ENCODE measurements at regions not wholly inside any gene's neighbourhood (a gene's known extent, or its start where the extent isn't known, plus 50 kb on each side); places are given as distances from the start of the nearest gene placed in this dataset.

DNA sequence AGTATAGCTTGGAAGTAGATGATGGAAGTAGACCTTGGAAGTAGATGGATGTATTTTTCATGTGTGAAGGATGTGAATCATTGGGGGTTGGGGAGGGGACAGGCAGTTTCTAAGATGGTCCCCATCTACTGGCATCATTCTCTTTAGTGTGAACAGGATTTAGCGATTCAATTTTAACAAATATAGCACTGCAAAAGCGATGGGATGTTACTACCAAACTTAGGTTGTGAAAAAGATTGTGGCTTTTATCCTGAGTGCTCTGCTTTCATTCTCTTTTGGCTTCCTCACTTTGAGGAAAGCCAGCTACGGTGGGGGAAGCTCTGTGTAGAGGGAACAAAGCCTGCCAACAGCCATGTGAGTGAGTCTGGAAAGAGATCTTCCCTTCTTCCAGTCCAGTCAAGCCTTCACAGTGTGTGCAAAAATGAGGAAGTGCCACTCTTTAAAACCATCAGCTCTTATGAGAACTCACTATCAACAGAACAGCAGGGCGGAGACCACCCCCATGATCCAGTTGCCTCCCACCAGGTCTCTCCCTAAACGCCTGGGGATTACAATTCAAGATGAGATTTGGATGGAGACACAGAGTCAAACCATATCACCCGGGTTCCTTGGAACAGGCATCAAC, 441.4 kb downstream of the SH3GL2 start:
- no peak overlapping the region for H3K27ac Mint-ChIP-seq
- no peaks in the 10 kb centered on the region for H3K27me3 Mint-ChIP-seq (ENCODE audit: low read depth)
- peaks cover 3% of the 10 kb centered on the region for H3K9me3 Mint-ChIP-seq
- CTCF ChIA-PET = no interaction called here
- no peak overlapping the region for H3K4me3 Mint-ChIP-seq
- H3K36me3 Mint-ChIP-seq (ENCODE audit: low read depth) = no peaks in the 10 kb centered on the region
- DNase-seq = no peak
- H3K4me1 Mint-ChIP-seq (ENCODE audit: low read depth) = no peaks in the 10 kb centered on the region
- intact Hi-C loops (cut with micrococcal nuclease) = no loop called here

DNA sequence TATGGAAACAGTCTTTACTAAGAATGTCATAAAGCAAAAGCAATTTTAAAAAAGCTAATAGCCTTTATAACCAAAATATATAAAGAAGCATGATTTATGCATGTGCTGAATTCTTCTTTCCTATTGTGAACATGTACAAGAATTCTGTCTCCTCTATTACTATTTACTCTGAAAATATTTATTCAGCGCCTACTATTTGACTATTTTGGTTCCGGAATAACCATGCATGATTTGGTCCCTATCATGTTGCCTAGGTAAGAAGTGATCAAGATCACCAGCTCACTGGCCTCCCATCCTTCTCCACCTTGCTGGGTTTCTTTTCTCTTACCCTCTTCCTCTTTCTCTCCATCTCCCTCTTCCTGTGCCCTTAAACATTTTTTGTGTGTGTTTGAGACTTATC, 443.8 kb downstream of the SH3GL2 start:
- Mint-ChIP-seq H3K4me3 (no peak overlapping the region), H3K4me1 (ENCODE audit: low read depth) (no peaks in the 10 kb centered on the region), H3K27me3 (ENCODE audit: low read depth) (no peaks in the 10 kb centered on the region), H3K9me3 (peaks cover 6% of the 10 kb centered on the region), H3K27ac (no peak overlapping the region), H3K36me3 (ENCODE audit: low read depth) (no peaks in the 10 kb centered on the region)
- CTCF ChIA-PET = interaction anchor here (0.7 kb wide), 1 partner anchor 272 kb away, joined by 3 read pairs; no protein-coding TSS in a partner anchor
- intact Hi-C loops (cut with micrococcal nuclease) = no loop called here
- no peak for DNase-seq

DNA sequence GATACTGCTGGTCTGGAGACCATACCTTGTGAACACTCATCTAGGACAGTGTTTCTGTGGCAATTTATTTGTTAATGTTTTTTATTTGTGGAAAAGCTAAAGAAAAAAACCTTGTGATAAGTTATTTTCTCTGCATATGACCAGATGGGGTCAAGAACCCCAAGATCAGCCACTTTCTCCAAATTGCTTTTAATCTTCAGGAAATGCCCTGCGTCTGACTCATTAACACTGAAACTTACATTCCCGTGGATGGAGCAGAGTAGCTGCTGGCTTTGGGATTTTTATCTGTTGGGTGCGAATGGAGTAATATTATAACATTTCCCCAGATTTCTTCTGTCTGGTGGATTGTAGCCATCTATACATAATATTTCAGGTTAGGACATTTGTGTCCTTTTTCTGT, 444.5 kb downstream of the SH3GL2 start:
- no peaks in the 10 kb centered on the region for H3K27me3 Mint-ChIP-seq (ENCODE audit: low read depth)
- H3K4me1 Mint-ChIP-seq (ENCODE audit: low read depth) = no peaks in the 10 kb centered on the region
- peaks cover 6% of the 10 kb centered on the region for H3K9me3 Mint-ChIP-seq
- H3K36me3 Mint-ChIP-seq (ENCODE audit: low read depth) = no peaks in the 10 kb centered on the region
- DNase-seq = no peak
- no peak overlapping the region for H3K27ac Mint-ChIP-seq
- H3K4me3 Mint-ChIP-seq = no peak overlapping the region
- CTCF ChIA-PET = no interaction called here
- intact Hi-C loops (cut with micrococcal nuclease) = no loop called here

DNA sequence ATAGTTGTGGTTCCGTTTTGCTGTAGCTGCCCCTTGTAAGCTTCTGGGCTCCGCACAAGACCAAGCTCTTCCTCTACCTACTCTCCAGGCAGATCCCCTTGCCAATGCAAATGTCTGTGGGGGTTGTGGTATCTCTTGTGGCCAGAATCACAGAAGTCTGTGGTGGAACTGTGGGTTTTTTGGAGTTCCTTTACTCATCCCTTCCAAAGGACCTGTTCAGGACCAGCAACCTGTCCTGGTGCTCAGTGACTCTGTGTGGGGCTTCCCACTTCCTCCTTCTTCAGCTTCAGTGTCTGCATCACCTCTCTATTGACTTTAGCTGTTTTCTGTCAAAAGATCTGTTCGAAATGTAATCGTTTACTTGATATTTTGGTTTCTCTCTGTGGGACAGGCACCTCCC, 441.3 kb upstream of the ADAMTSL1 start:
- CTCF ChIA-PET = interaction anchor here (1.3 kb wide), 1 partner anchor 25 kb away, joined by 3 read pairs; no protein-coding TSS in a partner anchor
- Mint-ChIP-seq H3K4me1 (ENCODE audit: low read depth) (no peaks in the 10 kb centered on the region), H3K4me3 (no peak overlapping the region), H3K9me3 (peaks cover 3% of the 10 kb centered on the region), H3K27me3 (ENCODE audit: low read depth) (no peaks in the 10 kb centered on the region), H3K36me3 (ENCODE audit: low read depth) (no peaks in the 10 kb centered on the region), H3K27ac (no peak overlapping the region)
- intact Hi-C loops (cut with micrococcal nuclease) = no loop called here
- no peak for DNase-seq

DNA sequence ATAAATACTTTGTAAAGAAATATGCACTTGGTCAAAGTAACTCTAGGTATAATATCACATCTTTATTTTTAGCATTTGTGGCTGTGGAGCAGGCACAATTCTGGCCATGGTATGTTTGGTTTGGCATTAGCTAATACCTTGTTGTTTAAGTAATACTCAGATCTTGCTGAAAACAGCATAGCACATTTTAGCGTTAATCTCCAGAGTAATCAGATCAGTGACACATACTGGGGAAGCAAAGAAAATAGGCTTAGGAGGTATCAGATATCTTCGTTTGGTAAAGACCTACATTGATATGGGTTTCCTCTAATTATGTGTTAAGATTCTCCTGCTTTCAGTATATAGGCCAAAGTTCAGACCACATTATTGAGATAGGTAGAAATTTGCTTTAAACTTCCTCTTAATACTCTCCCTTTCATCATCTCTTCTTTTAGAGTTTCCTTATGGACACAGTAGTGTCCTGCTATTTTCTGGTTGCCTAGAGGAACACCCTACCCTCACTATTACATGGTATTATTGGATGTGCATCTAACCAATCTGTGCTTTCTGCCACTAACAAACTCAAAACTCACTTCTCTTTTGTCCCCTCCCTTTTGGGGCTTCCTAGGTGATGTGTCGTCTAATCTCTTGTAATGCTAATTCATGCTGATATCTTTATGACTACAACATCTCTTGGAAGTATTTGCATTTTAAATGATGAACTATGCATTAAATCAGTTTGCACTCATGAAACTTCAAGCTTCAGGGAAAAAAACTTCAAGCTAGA, 437.3 kb upstream of the ADAMTSL1 start:
- CTCF ChIA-PET = no interaction called here
- Mint-ChIP-seq H3K27me3 (ENCODE audit: low read depth) (no peaks in the 10 kb centered on the region), H3K4me3 (no peak overlapping the region), H3K9me3 (peaks cover 2% of the 10 kb centered on the region), H3K36me3 (ENCODE audit: low read depth) (no peaks in the 10 kb centered on the region), H3K27ac (no peak overlapping the region), H3K4me1 (ENCODE audit: low read depth) (no peaks in the 10 kb centered on the region)
- intact Hi-C loops (cut with micrococcal nuclease) = no loop called here
- no peak for DNase-seq

DNA sequence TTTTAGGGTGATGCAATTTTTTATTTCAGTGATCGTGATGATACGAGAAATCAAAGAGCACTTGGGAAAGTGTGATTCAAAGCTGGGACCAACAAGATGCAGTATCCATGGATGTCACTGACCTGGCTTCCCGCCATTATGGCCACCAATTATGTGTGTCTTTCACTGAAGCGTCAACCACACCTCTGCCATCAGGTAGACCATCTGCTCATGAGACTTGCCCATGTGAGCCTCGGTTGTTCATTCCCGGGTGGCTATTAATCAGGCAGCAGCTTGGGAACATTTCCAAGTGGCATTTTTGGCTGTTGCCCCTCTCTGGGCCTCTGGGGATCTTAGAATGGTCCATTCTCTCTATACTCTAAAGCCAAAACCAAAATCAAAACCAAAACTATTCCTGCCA, 436.0 kb upstream of the ADAMTSL1 start:
- CTCF ChIA-PET = no interaction called here
- H3K4me1 Mint-ChIP-seq (ENCODE audit: low read depth) = no peaks in the 10 kb centered on the region
- H3K4me3 Mint-ChIP-seq = no peak overlapping the region
- H3K27me3 Mint-ChIP-seq (ENCODE audit: low read depth) = no peaks in the 10 kb centered on the region
- no peak for DNase-seq
- H3K36me3 Mint-ChIP-seq (ENCODE audit: low read depth) = no peaks in the 10 kb centered on the region
- intact Hi-C loops (cut with micrococcal nuclease) = no loop called here
- H3K9me3 Mint-ChIP-seq = no peaks in the 10 kb centered on the region
- no peak overlapping the region for H3K27ac Mint-ChIP-seq

DNA sequence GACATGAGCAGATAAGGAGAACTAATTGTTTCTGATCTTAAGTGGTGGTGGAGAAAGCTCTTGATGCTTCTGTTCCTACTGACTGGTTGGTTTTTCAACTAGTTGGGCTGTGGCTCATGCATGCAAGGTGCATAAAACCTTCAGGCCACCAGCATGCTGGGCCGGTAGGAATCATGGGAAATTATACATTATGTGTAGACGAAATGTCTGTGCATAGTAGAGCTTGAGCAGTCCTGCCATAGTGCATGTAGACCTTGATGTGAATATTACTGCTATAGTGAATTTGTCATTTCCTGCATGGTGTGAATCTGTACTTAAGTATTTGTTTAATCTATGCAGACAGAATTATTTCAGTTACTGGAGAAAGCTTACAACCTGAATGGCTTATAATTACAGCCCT, 433.6 kb upstream of the ADAMTSL1 start:
- no peak for DNase-seq
- no peaks in the 10 kb centered on the region for H3K4me1 Mint-ChIP-seq (ENCODE audit: low read depth)
- no peaks in the 10 kb centered on the region for H3K27me3 Mint-ChIP-seq (ENCODE audit: low read depth)

DNA sequence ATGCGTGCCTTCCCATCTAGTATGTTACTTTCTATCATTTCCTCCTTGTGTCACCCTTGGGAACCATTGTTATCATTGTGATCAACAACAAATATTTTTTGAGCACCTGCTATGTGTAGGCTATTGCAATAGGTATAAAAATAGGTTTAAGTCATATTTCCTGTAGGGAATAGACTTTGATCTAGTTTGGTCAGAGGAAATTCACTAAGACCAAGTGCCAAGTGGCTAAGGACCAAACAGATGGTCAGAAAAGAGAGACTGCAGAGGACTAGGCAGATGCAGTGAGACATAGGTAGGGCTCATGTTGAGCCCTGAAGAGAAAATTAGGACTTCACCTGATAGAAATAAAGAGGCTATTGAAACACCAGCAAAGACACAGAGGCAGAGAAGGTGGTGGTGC, 430.0 kb upstream of the ADAMTSL1 start:
- Mint-ChIP-seq H3K36me3 (ENCODE audit: low read depth) (no peaks in the 10 kb centered on the region), H3K27ac (no peak overlapping the region), H3K27me3 (ENCODE audit: low read depth) (no peaks in the 10 kb centered on the region), H3K4me1 (ENCODE audit: low read depth) (no peaks in the 10 kb centered on the region), H3K4me3 (no peak overlapping the region), H3K9me3 (peaks cover 2% of the 10 kb centered on the region)
- intact Hi-C loops (cut with micrococcal nuclease) = no loop called here
- no peak for DNase-seq
- CTCF ChIA-PET = no interaction called here

More for the DNA sequence above, 433.6 kb upstream of the ADAMTSL1 start:
- Mint-ChIP-seq H3K27ac (no peak overlapping the region), H3K9me3 (no peaks in the 10 kb centered on the region), H3K4me3 (no peak overlapping the region), H3K36me3 (ENCODE audit: low read depth) (no peaks in the 10 kb centered on the region)
- CTCF ChIA-PET = no interaction called here
- intact Hi-C loops (cut with micrococcal nuclease) = no loop called here

DNA sequence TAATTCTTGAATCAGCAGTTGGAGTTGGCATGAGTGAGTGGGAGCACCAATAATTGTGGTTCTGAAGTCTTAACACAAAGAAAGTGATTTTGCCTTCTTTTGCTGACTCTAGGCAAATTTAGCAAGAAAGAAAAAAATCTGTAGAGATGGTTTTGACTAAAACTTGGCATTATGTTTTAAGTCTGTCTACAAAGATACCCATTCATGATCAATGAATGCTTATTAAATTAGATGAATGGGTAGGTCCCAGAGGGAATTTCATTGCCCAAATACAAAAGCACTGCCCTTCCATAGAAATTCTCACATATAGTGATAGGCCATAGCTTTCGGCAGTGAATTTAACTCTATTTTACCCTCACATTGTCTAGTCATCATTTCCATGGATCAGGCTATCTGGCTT, 428.6 kb upstream of the ADAMTSL1 start:
- Mint-ChIP-seq H3K4me3 (no peak overlapping the region), H3K4me1 (ENCODE audit: low read depth) (no peaks in the 10 kb centered on the region), H3K9me3 (peaks cover 2% of the 10 kb centered on the region), H3K36me3 (ENCODE audit: low read depth) (no peaks in the 10 kb centered on the region), H3K27me3 (ENCODE audit: low read depth) (no peaks in the 10 kb centered on the region), H3K27ac (no peak overlapping the region)
- no peak for DNase-seq
- intact Hi-C loops (cut with micrococcal nuclease) = no loop called here
- CTCF ChIA-PET = no interaction called here

DNA sequence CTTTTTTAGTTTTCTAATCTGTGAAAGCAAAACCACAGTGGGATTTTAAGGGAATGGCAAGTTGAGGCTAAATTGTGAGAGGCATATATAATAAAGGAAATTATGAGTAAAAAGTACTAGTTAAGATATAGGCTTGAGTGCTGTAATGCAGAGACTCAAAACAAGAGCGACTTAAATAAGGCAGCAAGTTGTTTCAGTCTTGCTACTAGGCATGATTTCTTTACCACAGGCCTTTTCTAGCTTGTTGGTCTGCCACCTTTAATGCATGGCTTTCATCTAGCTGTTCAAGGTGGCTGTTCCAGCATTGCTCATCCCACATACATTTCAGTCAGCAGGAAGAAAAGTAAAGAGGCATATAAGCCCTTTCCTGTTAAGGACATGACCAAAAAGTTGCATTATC, 427.9 kb upstream of the ADAMTSL1 start:
- Mint-ChIP-seq H3K27ac (no peak overlapping the region), H3K9me3 (peaks cover 2% of the 10 kb centered on the region), H3K4me3 (no peak overlapping the region), H3K36me3 (ENCODE audit: low read depth) (no peaks in the 10 kb centered on the region), H3K4me1 (ENCODE audit: low read depth) (no peaks in the 10 kb centered on the region), H3K27me3 (ENCODE audit: low read depth) (no peaks in the 10 kb centered on the region)
- intact Hi-C loops (cut with micrococcal nuclease) = no loop called here
- CTCF ChIA-PET = no interaction called here
- no peak for DNase-seq

DNA sequence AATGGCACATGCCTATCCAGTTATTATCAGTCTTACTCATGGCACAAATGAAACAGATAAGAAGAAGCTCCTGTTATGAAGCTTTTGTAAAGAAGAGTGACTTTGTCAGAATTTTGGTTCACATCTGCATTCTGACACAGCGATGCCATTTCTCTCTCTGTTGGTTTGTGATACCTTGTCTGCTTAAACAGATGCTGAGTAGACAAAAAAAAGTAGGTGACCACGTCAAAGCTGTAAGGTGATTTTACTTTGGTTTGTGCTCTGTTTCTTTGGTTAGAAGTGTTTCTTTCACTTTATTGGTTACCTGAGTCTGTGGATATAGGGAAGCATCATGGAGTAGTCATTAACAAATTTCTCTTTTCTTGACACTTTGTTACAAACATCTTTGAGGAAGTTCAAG, 422.3 kb upstream of the ADAMTSL1 start:
- no peaks in the 10 kb centered on the region for H3K27me3 Mint-ChIP-seq (ENCODE audit: low read depth)
- no peaks in the 10 kb centered on the region for H3K36me3 Mint-ChIP-seq (ENCODE audit: low read depth)
- H3K4me3 Mint-ChIP-seq = no peak overlapping the region
- H3K4me1 Mint-ChIP-seq (ENCODE audit: low read depth) = no peaks in the 10 kb centered on the region
- H3K27ac Mint-ChIP-seq = no peak overlapping the region
- intact Hi-C loops (cut with micrococcal nuclease) = no loop called here
- DNase-seq = no peak
- H3K9me3 Mint-ChIP-seq = peaks cover 4% of the 10 kb centered on the region
- CTCF ChIA-PET = no interaction called here

DNA sequence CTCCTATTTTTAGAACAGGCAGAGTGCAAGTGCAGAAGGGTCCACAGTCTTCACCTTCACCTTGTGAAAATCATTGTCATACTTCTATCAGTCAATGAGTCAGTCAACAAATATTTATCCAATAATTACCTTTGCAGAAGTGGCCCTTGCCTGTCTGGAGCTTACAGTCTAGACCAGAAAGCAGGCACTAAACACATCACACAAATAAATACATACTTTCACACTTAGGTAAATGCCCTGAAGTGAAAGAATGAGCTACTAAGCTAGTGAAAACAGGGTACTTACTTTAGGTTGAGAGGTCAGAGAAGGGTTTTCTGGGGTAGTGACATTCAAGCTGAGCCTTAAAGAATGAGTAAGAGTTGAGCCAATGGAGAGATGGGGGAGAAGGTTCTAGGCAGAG, 421.9 kb upstream of the ADAMTSL1 start:
- no peak overlapping the region for H3K27ac Mint-ChIP-seq
- no peaks in the 10 kb centered on the region for H3K36me3 Mint-ChIP-seq (ENCODE audit: low read depth)
- DNase-seq = no peak
- no peak overlapping the region for H3K4me3 Mint-ChIP-seq
- H3K4me1 Mint-ChIP-seq (ENCODE audit: low read depth) = no peaks in the 10 kb centered on the region
- peaks cover 4% of the 10 kb centered on the region for H3K9me3 Mint-ChIP-seq
- intact Hi-C loops (cut with micrococcal nuclease) = no loop called here
- CTCF ChIA-PET = no interaction called here
- no peaks in the 10 kb centered on the region for H3K27me3 Mint-ChIP-seq (ENCODE audit: low read depth)

DNA sequence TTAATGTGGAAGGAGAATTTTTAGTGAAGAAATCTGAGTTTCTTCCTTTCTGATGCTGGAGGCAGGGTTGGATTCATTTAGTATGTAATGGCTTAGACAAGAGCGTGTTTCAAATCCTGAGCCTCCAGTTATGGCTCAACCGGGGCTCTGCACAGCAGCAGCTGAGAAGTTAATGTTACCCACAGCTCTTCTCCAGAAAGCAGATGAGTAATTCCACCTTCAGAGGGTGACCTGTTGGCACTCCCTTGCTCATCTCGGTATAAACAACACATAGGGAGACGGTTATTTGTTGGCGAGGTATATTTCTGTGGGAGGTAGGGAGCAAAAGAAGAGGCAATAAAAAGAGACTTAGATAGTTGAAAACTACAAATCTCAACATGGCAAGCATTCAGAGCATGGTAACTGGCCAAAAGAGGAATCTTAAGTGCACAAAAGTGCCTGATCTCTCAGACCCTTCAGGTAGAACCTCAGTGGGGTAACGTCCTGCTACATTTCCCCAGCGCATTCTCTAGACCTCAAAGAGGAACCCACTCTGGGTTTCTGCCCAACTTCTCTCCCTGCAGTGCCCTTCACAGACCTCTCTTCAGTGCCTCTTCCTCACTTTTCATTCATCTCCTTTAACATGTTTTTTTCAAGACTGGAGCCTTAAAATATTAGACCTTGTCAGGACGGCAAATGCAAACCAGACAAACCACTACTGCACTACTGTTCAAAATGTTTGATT, 417.5 kb upstream of the ADAMTSL1 start:
- CTCF ChIA-PET = interaction anchor here (0.6 kb wide), 1 partner anchor 523 kb away, joined by 4 read pairs; no protein-coding TSS in a partner anchor
- H3K9me3 Mint-ChIP-seq = peaks cover 2% of the 10 kb centered on the region
- H3K27me3 Mint-ChIP-seq (ENCODE audit: low read depth) = no peaks in the 10 kb centered on the region
- H3K36me3 Mint-ChIP-seq (ENCODE audit: low read depth) = no peaks in the 10 kb centered on the region
- no peaks in the 10 kb centered on the region for H3K4me1 Mint-ChIP-seq (ENCODE audit: low read depth)
- intact Hi-C loops (cut with micrococcal nuclease) = no loop called here
- H3K4me3 Mint-ChIP-seq = no peak overlapping the region
- DNase-seq = no peak
- no peak overlapping the region for H3K27ac Mint-ChIP-seq

Data from activated naive CD4-positive, alpha-beta T cell treated with anti-CD3 and anti-CD28 coated beads for 36 hours (primary cell).